GM06990 (cell line): ENCODE measurements at regions not wholly inside any gene's neighbourhood (a gene's known extent, or its start where the extent isn't known, plus 50 kb on each side); places are given as distances from the start of the nearest gene placed in this dataset.

Experiments
- DNase-seq: peaks from one replicate; pipeline ENCODE4 v3.0.0-alpha.2; 2011; ENCODE audit not compliant: insufficient read length; ENCODE audit errors: extremely low read depth
- H3K27me3 ChIP-seq: replicated peaks from 2 replicates; pipeline ENCODE4 v1.6.0; 2011; ENCODE audit warnings: low read length; ENCODE audit not compliant: control insufficient read depth, insufficient read depth
- H3K36me3 ChIP-seq: 2 replicates; pipeline ENCODE4 v1.5.1; 2011; ENCODE audit warnings: low read length; ENCODE audit not compliant: control insufficient read depth, insufficient read depth
- H3K4me3 ChIP-seq: replicated peaks from 2 replicates; pipeline ENCODE4 v1.5.1; 2011; ENCODE audit warnings: low read depth, mild to moderate bottlenecking, control low read depth, low read length
- TF ChIP-seq, protein P1 (sequence below): IDR thresholded peaks from 2 replicates; pipeline ENCODE4 v1.5.1; 2011; ENCODE audit warnings: low read length, control low read depth, mild to moderate bottlenecking, inconsistent platforms; ENCODE audit not compliant: insufficient read depth, poor library complexity, severe bottlenecking

DNA sequence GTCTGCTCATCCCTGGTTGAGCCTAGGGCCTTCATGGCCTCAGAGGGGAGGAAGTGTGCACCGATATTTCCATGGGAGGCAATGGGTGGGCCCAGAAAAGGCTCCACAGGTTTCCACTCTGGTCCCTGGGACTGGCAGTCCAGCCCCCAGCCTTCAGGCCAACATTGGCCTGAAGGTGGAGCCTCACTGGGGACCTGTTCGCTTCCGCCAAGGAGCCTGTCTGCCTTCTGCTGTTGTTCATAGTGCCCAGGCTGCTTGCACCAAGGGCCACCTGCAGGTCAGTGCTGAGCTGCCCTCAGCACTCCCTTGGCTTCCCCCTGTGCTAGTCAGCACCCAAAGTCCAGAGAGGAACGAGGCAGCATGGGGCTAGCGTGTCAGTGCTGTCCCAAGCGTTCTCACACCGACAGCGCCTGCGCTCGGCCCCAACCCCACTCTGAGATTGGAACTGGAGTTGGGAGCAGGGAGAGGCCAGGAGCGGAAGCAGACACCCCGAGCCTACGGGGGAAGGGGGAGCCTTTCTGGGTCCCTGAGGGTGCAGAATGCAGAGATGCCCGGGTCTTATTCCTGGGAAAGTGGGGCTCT lies 720.7 kb downstream of the PCDH18 start:
- DNase-seq: no peak
- TF ChIP-seq, protein P1, sequence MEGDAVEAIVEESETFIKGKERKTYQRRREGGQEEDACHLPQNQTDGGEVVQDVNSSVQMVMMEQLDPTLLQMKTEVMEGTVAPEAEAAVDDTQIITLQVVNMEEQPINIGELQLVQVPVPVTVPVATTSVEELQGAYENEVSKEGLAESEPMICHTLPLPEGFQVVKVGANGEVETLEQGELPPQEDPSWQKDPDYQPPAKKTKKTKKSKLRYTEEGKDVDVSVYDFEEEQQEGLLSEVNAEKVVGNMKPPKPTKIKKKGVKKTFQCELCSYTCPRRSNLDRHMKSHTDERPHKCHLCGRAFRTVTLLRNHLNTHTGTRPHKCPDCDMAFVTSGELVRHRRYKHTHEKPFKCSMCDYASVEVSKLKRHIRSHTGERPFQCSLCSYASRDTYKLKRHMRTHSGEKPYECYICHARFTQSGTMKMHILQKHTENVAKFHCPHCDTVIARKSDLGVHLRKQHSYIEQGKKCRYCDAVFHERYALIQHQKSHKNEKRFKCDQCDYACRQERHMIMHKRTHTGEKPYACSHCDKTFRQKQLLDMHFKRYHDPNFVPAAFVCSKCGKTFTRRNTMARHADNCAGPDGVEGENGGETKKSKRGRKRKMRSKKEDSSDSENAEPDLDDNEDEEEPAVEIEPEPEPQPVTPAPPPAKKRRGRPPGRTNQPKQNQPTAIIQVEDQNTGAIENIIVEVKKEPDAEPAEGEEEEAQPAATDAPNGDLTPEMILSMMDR: no peak
- Histone ChIP-seq H3K36me3 (no peaks in the 10 kb centered on the region), H3K4me3 (no peak overlapping the region), H3K27me3 (no peaks in the 10 kb centered on the region)

DNA sequence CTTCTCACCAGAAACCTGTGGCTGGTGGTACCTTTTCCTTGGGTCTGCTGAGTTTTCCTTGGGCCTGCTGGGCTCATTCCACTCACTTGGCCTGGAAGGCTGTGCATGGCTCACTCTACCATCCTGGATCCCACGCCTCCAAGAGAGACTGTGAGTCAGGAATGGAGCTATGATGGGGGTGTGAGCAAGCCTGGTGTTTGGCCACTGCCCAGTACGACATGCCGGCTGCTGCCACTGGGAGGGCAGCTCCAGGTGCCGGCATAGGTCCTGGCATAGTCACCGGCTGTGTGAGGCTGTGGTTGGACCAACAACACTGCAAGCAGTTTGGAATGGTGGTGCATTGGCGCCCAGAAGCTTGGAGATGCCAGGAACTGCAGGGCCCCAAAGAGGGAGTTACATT lies 721.7 kb downstream of the PCDH18 start:
- Histone ChIP-seq H3K4me3 (no peak overlapping the region), H3K27me3 (no peaks in the 10 kb centered on the region), H3K36me3 (no peaks in the 10 kb centered on the region)
- DNase-seq: no peak
- TF ChIP-seq, protein P1: no peak

DNA sequence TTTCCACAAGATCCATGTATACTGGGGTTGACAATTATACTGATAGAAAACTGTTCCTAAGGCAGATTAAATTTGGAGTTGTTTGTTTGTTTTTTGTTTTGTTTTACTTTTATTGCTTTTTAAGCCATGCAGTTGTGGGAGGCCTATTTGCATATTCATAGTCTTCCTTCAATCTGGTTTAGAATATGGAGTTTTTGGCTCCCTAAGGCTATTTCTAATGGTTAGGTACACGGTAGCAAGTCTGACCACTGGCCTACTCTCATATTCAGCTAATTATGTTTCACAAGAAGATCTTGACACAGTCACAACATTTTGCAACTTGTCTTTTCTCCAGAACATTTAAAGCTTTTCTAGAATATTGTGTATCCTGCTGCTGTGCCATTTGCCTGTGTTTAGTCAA lies 725.5 kb downstream of the PCDH18 start:
- TF ChIP-seq, protein P1: no peak
- no peaks in the 10 kb centered on the region for H3K36me3 ChIP-seq
- no peak overlapping the region for H3K4me3 ChIP-seq
- no peaks in the 10 kb centered on the region for H3K27me3 ChIP-seq
- no peak for DNase-seq

DNA sequence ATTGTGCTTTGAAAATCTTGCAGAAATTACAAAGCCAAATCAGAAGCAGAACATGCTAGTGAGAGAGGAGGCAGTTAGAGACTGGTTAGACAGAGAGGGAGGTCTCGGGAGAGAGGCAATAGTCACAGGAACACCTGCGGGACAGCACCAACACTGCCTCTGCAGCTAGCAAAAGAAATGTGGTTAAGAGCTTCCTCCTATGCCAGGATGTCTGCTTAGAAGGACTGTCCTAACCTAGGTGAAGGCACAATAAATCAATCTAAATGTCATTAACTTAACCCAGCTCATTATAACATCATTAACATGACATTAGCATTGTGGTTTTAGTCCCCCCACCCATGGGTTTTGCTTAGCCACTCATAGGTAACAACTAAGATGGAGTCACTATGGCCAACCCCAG lies 726.7 kb downstream of the PCDH18 start:
- H3K4me3 ChIP-seq: no peak overlapping the region
- no peak for DNase-seq
- H3K27me3 ChIP-seq: no peaks in the 10 kb centered on the region
- H3K36me3 ChIP-seq: no peaks in the 10 kb centered on the region
- TF ChIP-seq, protein P1: no peak

DNA sequence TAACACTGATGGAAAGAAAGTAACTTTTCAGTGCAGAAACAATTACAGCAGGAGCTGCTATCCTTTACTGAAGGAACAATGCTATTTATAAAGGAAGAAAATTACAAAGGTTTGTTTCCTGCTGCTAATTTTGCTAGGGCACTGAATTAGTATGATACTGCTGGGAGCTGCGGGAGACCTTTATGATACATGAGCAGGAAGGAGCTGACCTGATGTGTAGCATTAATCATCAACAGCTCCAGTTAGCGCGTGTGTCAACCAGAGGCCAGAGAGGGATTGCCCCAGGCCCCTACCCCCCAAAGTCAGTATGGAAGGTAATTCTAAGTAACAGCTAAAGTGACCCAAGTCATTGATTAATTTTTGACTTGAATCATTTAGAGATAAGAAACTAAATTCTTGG lies 728.9 kb downstream of the PCDH18 start:
- no peak for DNase-seq
- TF ChIP-seq, protein P1: no peak
- no peak overlapping the region for H3K4me3 ChIP-seq
- H3K36me3 ChIP-seq: no peaks in the 10 kb centered on the region
- no peaks in the 10 kb centered on the region for H3K27me3 ChIP-seq

DNA sequence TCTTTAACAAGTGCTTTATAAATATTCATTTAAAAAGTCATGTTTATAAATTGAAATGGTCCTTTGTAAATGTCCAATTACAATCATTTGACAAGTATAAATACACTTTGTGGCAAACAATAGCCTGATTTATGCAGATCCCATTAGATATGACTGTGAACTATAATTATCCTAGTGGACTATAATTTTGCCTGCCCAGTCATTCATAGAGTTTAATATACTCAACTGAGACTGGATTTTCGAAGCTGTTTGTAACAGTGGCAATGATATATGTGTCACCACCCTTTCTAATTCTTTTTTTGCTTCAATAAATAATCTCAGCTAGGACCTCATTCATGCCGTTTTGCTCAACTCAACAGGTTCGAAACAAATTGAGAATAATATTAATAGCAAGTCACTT lies 732.0 kb downstream of the PCDH18 start:
- TF ChIP-seq, protein P1: no peak
- no peak for DNase-seq
- H3K36me3 ChIP-seq: no peaks in the 10 kb centered on the region
- no peaks in the 10 kb centered on the region for H3K27me3 ChIP-seq
- H3K4me3 ChIP-seq: no peak overlapping the region
